ENCODE measurements at regions not wholly inside any gene's neighbourhood (a gene's known extent, or its start where the extent isn't known, plus 50 kb on each side); places are given as distances from the start of the nearest gene placed in this dataset.
"Not testable (repeated sequence)": the region's sequence is repeated elsewhere in the genome, so short reads cannot be mapped to it uniquely, and the experiment has no call there.

- DNase-seq (ENCODE audit: low read depth, low spot score), result no peak
- peak overlapping the region; percentile 63 for H3K27ac ChIP-seq
These were observed 212.8 kb downstream of the FOXD2 start for GRCh38 chr1:47650611-47651010.

GRCh38 chr1:47651311-47652089 is 213.7 kb downstream of the FOXD2 start:
- DNase-seq (ENCODE audit: low read depth, low spot score), result no peak
- no peak overlapping the region for H3K27ac ChIP-seq

- DNase-seq (ENCODE audit: low read depth, low spot score), result no peak
These were observed 217.9 kb downstream of the FOXD2 start for GRCh38 chr1:47655521-47656300.

GRCh38 chr1:47656719-47657685 is 219.2 kb downstream of the FOXD2 start:
- no peak overlapping the region for H3K27ac ChIP-seq
- no peak for DNase-seq (ENCODE audit: low read depth, low spot score)

More at GRCh38 chr1:47655521-47656300, 217.9 kb downstream of the FOXD2 start:
- no peak overlapping the region for H3K27ac ChIP-seq

GRCh38 chr1:47658161-47658920 is 220.5 kb downstream of the FOXD2 start:
- H3K27ac ChIP-seq, result no peak overlapping the region

GRCh38 chr1:47659146-47659545 is 221.3 kb downstream of the FOXD2 start:
- no peak overlapping the region for H3K27ac ChIP-seq
- no peak for DNase-seq (ENCODE audit: low read depth, low spot score)

More at GRCh38 chr1:47658161-47658920, 220.5 kb downstream of the FOXD2 start:
- no peak for DNase-seq (ENCODE audit: low read depth, low spot score)

GRCh38 chr1:47660622-47661021 is 222.8 kb downstream of the FOXD2 start:
- no peak overlapping the region for H3K27ac ChIP-seq
- DNase-seq (ENCODE audit: low read depth, low spot score), result no peak

- DNase-seq (ENCODE audit: low read depth, low spot score), result no peak
- H3K27ac ChIP-seq, result no peak overlapping the region
These were observed 223.2 kb downstream of the FOXD2 start for GRCh38 chr1:47661040-47661439.

GRCh38 chr1:47662068-47662467 is 224.2 kb downstream of the FOXD2 start:
- DNase-seq (ENCODE audit: low read depth, low spot score), result no peak
- H3K27ac ChIP-seq, result no peak overlapping the region

- DNase-seq (ENCODE audit: low read depth, low spot score), result no peak
- no peak overlapping the region for H3K27ac ChIP-seq
These were observed 225.4 kb downstream of the FOXD2 start for GRCh38 chr1:47663286-47663685.

- DNase-seq (ENCODE audit: low read depth, low spot score), result no peak
- no peak overlapping the region for H3K27ac ChIP-seq
These were observed 226.5 kb downstream of the FOXD2 start for GRCh38 chr1:47664356-47664755.

- not testable (repeated sequence) for H3K27ac ChIP-seq; DNase-seq (ENCODE audit: low read depth, low spot score)
These were observed 227.1 kb downstream of the FOXD2 start for GRCh38 chr1:47664896-47665295.

- no peak overlapping the region for H3K27ac ChIP-seq
- DNase-seq (ENCODE audit: low read depth, low spot score), result no peak
These were observed 231.3 kb downstream of the FOXD2 start for GRCh38 chr1:47669081-47669585.

GRCh38 chr1:47672622-47673021 is 234.8 kb downstream of the FOXD2 start:
- no peak overlapping the region for H3K27ac ChIP-seq
- DNase-seq (ENCODE audit: low read depth, low spot score), result no peak

- no peak for DNase-seq (ENCODE audit: low read depth, low spot score)
These were observed 236.3 kb downstream of the FOXD2 start for GRCh38 chr1:47674189-47674588.

GRCh38 chr1:47675047-47675675 is 237.3 kb downstream of the FOXD2 start:
- H3K27ac ChIP-seq, result no peak overlapping the region
- no peak for DNase-seq (ENCODE audit: low read depth, low spot score)

More at GRCh38 chr1:47674189-47674588, 236.3 kb downstream of the FOXD2 start:
- no peak overlapping the region for H3K27ac ChIP-seq

- H3K27ac ChIP-seq, result no peak overlapping the region
- DNase-seq (ENCODE audit: low read depth, low spot score), result no peak
These were observed 237.9 kb downstream of the FOXD2 start for GRCh38 chr1:47675721-47676120.

- H3K27ac ChIP-seq, result no peak overlapping the region
- DNase-seq (ENCODE audit: low read depth, low spot score), result no peak
These were observed 238.6 kb downstream of the FOXD2 start for GRCh38 chr1:47676311-47677054.
